ENCODE measurements at regions not wholly inside any gene's neighbourhood (a gene's known extent, or its start where the extent isn't known, plus 50 kb on each side); places are given as distances from the start of the nearest gene placed in this dataset.
A peak's percentile ranks its signal among the peaks of the same experiment; 100 is the strongest.

- DNase-seq: no peak
Observed at GRCh38 chrX:55981603-55982002, 250.6 kb upstream of the KLF8 start.

DNA sequence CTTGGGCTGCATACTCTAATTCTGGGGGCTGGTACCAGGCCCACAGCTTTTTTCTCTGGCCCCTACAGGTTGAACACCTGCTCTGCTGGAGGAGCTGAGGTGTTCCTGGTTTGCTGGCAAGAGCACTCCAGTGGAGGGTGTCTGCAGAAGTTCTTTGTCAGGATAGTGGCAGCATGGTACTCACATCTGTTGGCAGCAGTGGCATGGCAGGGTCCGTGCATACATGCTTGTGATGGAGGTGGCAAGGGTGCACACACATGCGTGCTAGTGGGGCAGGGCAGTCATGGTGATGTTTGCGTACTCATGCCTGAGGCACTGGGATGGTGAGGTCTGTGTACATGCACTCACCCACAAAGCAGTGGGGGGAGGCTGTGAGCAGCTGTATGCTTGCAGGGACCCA is 235.5 kb upstream of the KLF8 start:
- DNase-seq: no peak

- no peak for DNase-seq
Observed at GRCh38 chrX:56000174-56000573, 232.0 kb upstream of the KLF8 start.

GRCh38 chrX:56000729-56001128 is 231.4 kb upstream of the KLF8 start:
- no peak for DNase-seq

DNA sequence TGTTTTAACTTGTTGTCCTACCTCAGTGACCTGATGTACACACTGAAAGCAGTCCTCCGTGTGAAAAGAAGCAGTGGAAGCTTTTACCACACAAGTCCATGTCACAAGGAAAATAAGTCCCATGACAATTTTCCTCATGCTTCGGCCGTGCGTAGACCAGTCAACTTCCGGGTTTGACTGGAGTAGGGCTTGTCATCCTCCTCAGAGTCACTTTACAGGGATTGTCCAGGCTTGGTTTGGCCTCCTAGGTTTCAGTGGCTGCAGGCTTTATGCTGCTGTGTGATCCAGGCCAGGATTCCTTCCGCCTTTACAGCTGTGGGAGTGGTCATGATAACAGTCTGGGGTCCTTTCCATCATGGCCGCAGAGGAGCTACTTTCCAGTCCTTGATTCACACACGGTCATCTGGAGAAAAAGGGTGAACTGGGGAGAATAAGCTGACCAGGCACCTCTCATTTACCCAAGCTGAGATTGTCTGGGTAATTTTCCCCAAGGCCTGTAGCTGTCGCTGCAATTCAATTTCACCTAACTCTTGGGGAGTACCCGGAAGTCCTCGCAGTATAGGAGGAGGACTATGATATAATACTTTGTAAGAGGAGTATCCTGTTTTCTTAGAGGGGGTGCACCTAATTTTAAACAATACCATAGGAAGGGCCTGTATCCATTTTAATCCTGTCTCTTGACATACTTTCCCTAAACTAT is 206.1 kb upstream of the KLF8 start:
- peak in 1 of 2 experiments; percentile 0 for DNase-seq

GRCh38 chrX:56026815-56027214 is 205.3 kb upstream of the KLF8 start:
- no peak for DNase-seq

GRCh38 chrX:56029188-56029587 is 203.0 kb upstream of the KLF8 start:
- DNase-seq: no peak

DNA sequence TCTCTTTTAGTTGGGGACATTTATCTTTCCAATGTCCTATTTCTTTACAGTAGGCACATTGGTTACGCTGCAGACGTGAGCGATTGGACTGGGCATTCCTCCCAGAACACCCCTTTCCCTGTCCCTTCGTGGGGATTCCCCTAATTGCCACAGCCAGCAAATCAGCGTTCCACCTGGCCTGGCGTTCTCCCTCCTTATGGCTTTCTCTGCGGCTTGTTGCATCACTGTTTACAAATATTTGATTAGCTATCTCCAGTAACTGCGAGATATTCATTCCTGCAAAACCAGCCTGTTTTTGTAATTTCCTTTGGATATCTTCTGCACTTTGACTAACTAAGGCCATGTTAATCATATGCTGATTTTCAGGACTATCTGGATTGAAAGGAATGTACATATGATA is 202.5 kb upstream of the KLF8 start:
- no peak for DNase-seq

GRCh38 chrX:56031409-56031808 is 200.7 kb upstream of the KLF8 start:
- DNase-seq: no peak

- peak in 1 of 2 experiments; percentile 0 for DNase-seq
Observed at GRCh38 chrX:56033495-56034180, 198.5 kb upstream of the KLF8 start.

GRCh38 chrX:56052673-56053330 is 179.4 kb upstream of the KLF8 start:
- peak in 1 of 2 experiments; percentile 4 for DNase-seq

DNA sequence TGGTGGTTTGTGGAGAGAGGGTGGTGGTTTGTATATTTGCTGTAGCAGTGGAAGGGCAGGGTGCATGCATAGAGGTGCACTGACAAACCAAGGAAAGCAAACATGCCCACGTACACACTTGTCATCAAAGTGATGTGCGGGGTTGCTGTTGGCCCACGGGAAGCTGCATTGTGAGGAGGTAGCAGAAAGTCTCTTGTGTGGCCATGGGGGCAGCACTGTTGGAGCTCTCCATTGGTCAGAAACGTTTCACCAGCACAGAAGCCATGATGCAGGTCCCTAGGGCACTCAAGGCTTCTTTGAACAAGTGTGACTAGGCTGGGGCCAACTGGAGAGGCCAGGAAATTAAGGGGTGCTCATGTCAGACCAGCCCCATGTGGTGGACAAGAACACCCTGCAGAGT is 174.8 kb upstream of the KLF8 start:
- DNase-seq: no peak

DNA sequence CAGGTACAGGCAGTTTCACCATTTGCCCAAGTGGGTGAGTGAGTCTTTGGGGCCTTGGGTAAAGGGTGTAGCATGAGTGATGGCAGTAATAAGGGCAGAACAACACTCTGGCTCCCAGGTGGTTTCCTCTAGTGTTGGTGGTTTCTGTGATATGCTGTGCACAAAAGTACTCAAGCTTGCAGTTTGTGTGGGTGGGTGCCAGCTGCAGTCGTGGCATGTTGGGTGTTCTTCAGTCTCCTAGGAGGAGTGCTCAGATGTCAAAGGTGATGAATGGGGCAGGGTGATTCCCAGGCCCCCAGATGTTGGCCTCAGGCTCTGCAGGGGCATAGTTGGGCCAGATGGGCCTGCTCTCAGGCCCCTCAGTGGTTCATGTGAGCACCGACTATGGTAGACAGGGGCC is 166.1 kb upstream of the KLF8 start:
- DNase-seq: no peak

DNA sequence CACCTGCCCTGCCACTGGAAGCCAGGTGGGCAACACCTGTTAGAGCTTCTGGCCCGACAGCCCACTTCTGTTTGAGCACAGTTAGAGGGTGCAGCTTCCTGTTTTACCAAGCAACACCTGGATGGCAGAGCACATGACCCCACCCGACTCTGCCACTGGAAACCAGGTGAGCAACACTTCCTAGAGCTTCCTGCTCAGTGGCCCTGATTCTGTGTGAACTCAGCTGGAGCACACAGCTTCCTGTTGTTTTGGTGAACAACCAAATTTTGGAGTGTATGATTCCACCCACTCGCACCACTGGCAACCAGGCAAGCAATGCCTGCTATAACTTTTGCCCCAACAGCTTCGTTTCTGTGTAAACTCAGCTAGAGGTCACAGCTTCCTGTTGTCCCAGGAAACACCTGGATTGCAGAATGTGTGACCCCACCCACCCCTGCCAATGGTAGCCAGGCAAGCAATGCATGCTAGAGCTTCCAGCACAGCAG is 163.8 kb upstream of the KLF8 start:
- no peak for DNase-seq

DNA sequence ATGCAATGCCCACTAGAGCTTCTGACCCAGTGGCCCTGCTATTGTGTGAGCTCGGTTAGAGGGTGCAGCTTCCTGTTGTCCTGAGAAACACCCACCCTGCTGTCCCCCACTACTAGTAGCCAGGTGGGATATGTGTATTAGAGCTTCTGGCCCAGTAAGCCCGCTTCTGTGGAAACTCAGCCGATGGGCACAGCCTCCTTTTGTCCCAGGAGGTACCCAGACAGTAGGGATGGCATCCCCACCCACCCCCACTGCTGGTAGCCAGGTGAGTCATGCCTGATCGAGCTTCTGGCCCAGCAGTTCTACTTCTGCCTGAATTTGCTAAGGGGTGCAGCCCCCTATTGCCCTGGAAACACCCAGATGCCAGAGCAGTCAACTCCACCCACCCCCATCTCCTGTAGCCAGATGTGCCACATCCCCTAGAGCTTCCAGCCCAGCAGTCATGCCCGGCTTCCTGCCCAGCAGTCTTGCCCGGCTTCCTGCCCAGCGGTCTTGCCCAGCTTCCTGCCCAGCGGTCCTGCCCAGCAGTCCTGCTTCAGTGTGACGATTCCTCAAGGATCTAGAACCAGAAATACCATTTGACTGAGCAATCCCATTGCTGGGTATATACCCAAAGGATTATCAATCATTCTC is 162.7 kb upstream of the KLF8 start:
- DNase-seq: no peak

- no peak for DNase-seq
Observed at GRCh38 chrX:56089376-56089775, 142.8 kb upstream of the KLF8 start.

- DNase-seq: peak; percentile 8 to 20
Observed at GRCh38 chrX:56099271-56099670, 132.9 kb upstream of the KLF8 start.

GRCh38 chrX:56107320-56107719 is 124.8 kb upstream of the KLF8 start:
- peak; percentile 33 to 72 for DNase-seq

DNA sequence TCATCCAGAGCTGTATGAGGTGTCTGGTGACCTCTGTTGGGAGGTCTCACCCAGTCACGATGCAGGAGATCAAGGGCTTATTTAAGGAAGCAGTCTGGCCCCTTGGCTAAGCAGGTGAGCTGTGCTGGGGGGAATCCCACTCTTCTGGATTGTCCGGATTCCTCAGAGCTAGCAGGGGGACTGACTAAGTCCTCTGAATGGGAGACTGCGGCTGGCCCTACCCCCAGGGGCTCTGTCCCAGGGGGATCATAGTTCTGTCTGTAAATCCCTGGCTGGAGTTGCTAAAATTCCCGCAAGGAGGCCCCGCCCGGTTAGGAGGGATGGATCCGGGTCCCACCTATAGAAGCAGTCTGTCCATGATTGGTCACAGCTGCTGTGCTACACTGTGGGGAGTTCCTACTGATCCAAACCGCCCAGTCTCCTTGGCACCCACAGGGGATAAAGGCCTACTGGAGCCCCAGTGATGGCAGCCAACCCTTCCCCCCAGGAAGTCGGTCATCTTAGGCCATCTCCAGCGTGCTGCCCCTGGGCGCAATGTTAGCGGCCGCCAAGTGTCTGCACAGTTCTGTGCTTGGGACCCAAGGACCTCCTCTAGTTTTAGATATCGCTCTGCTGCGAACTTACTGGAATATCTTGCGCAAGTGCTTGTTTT is 118.2 kb upstream of the KLF8 start:
- no peak for DNase-seq

- DNase-seq: no peak
Observed at GRCh38 chrX:56114437-56114787, 117.7 kb upstream of the KLF8 start.

GRCh38 chrX:56120242-56120641 is 111.9 kb upstream of the KLF8 start:
- no peak for DNase-seq

GRCh38 chrX:56125946-56126345 is 106.2 kb upstream of the KLF8 start:
- DNase-seq: no peak

DNA sequence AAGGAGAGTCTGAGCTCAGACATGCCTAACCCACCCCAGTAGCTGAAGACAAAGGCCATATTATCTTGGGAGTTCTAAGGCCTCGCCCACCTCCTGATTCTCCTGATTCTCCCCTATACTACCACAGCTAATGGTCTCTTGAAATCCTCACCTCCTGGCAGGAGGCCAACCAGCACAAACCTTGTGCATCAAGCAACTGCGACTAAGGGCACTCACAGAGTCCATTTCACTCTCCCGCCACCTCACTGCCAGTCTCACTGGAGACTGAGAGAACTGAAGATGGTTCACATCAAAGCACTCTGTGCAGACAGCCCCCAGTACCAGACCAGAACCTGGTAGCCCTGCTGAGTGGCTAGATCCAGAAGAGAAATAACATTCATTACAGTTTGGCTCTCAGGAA is 102.1 kb upstream of the KLF8 start:
- DNase-seq: no peak
